HG03039 (cell line): ENCODE measurements at regions not wholly inside any gene's neighbourhood (a gene's known extent, or its start where the extent isn't known, plus 50 kb on each side); places are given as distances from the start of the nearest gene placed in this dataset.

Experiments used
- ATAC-seq: cut with Tn5 transposase; IDR thresholded peaks from one replicate; pipeline ENCODE4 v1.9.1; 2021; ENCODE audit warnings: mild to moderate bottlenecking, moderate library complexity; ENCODE audit not compliant: unreplicated experiment

DNA sequence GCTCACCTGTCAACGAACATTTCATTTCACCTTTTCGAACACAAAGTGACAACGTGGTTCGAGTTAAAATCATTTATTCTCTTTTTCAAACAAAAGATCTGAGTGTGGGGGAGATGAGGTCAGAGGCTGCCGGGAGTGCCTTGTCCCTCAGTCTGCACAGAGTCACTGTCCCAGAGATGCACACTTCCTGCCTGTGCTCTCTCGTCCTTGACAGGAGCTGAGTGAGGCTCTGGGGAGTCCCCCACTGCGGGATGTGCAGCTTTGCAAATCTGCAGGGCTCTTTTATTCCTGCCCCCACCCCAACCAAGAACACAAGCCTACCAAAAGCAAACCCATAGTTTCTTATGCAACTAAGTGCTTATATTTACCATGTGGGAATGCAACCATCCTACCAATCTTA is 497.8 kb downstream of the EIPR1 start:
- peak; percentile 99 for ATAC-seq

GRCh38 chr2:2879071-2879470 is 498.5 kb downstream of the EIPR1 start:
- ATAC-seq, result no peak

DNA sequence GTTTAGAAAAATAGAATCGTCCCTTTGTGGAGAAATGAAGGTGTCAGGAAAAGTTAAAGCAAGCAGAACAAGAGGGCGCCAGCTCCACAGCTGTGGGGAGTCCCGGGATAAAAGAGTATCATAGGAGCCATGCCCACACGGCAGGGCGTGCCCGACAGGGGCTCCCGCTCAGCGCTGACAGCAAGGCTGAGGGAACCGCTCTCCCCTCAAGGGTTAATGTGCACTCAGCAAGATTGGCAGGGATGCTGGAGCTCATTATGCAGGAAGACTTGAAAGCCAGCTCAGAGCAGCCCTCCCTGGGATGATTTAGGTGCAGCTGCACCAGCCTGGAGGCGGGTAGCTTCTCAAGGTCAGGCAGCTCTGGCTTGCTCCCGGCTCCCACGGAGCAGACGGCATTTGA is 500.2 kb downstream of the EIPR1 start:
- ATAC-seq, result no peak

- no peak for ATAC-seq
These were observed 501.0 kb downstream of the EIPR1 start for GRCh38 chr2:2876331-2877221.

- ATAC-seq, result no peak
These were observed 501.8 kb downstream of the EIPR1 start for GRCh38 chr2:2875831-2876230.

DNA sequence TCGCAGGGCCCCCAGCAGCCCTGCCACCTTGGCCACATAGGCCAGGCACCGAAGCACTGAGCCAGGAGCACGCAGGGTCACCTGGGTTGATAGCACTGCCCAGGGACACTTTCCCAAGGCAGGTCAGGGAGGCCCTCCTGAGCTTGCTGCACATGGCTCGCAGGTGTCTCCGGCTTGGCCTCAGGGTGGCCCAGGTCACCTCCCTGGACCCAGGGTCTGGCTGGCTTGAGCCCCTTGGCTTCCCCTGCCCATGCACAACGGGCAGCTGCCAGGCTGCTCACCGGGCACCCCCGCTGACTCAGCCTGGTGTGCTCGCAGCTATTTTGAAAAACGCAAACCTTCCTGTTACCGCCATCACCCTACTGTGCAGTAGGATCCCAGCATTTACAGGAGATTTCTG is 502.3 kb downstream of the EIPR1 start:
- no peak for ATAC-seq

DNA sequence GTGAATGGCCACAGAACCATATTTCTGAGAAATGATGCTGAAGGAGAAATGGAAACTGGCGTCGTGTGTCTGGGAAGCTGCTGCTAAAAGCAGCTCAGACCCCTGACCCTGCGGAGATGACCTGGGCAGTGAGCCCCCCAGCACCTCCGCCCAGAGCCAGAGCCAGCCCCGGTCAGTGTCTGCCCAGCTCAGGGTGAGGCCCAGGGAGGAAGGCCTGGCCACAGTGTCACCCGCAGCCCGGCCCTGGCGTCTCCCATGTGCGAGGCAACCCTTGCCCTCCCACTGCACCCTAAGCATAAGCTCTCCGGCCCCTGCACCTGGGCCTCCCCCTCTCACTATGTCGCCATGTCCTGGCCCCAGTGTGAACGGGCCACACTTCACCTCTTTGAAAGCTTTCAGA is 502.8 kb downstream of the EIPR1 start:
- no peak for ATAC-seq

DNA sequence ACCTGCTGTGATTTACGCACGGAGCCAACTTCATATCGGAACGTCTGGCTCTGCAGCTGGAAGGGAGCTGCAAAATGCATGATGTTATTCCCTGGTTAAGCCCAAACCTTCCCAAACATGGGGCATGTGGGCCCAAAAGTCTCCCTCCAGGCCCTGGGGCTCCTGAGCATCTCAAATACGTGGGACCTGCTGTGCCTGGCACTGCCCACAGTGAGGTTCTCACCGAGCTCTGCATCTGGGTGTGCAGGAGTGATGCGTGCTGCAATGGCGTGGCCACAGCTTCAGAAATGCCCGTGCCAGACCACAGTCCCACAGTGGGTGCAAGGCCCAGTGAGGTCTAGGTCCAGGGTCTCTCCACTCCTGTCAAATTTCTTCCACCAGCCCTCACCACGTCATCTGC is 503.3 kb downstream of the EIPR1 start:
- ATAC-seq, result no peak

- ATAC-seq, result no peak
These were observed 504.2 kb downstream of the EIPR1 start for GRCh38 chr2:2873450-2873811.

- ATAC-seq, result no peak
These were observed 504.7 kb downstream of the EIPR1 start for GRCh38 chr2:2872713-2873449.

DNA sequence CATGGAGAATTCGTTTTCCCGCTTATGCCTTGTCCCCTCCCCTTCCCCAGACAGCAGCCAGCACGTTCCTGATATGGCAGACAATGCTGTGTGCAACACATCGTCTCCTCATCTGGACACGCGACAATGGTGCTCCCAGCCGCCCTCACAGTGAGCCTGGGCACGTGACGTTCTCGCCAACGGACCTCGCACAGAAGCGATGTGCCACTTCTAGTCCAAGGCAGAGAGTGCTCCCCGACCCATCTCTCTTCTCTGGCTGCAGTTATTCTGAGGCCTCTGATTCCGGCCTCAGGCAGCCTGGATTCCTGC is 505.4 kb downstream of the EIPR1 start:
- ATAC-seq, result no peak

GRCh38 chr2:2871480-2872308 is 505.9 kb downstream of the EIPR1 start:
- no peak for ATAC-seq

DNA sequence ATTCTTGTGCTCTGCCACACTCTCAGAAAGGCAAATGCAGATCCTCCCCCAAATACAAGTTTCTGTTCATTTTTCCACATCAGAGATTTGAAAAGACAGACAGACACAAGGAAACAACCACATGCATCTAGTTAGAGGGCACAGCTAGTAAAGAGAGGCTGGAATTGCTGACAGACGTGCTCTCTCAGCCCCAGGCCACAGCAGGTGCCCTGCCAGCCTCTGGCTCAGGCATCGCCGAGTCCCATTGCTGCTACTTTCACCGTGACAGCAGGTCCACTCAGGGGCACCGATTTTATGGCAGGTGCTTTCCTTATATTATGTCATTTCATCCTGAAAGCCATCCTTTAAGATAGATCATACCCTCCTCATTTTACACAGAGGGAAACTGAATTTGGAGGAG is 507.5 kb downstream of the EIPR1 start:
- ATAC-seq, result no peak

GRCh38 chr2:2869553-2869952 is 508.1 kb downstream of the EIPR1 start:
- ATAC-seq, result no peak

GRCh38 chr2:2868085-2868484 is 509.5 kb downstream of the EIPR1 start:
- no peak for ATAC-seq

GRCh38 chr2:2867397-2867979 is 510.1 kb downstream of the EIPR1 start:
- ATAC-seq, result no peak

GRCh38 chr2:2866459-2866858 is 511.2 kb downstream of the EIPR1 start:
- no peak for ATAC-seq

- ATAC-seq, result no peak
These were observed 515.2 kb downstream of the EIPR1 start for GRCh38 chr2:2862386-2862785.

DNA sequence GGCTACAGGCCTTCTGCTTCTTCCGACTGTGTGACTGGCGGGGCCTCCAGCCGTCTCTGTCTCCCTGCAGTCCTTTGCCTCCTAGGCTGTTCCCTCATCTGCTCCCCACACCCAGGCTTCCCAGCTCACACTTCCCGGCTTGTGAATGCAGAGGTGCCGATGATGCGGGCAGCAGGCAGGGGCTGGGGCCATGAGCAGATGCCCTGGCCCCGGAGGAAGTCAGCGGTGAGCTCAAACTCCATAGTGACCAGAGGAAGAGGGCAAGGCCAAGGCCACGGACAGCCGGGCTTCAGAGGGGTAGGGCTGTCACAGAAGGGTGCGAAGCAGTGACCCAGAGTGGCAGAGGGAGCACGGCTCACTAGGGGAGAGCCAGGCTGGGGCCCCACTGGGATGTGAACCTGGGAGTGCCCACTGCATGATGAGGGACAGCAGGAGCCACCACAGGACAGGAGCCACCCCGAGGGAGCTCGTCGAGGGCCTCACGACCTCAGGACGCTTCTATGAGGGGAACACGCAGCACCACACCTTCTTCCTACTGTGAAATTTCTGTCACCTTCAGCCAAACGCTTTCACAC is 515.9 kb downstream of the EIPR1 start:
- ATAC-seq, result no peak

DNA sequence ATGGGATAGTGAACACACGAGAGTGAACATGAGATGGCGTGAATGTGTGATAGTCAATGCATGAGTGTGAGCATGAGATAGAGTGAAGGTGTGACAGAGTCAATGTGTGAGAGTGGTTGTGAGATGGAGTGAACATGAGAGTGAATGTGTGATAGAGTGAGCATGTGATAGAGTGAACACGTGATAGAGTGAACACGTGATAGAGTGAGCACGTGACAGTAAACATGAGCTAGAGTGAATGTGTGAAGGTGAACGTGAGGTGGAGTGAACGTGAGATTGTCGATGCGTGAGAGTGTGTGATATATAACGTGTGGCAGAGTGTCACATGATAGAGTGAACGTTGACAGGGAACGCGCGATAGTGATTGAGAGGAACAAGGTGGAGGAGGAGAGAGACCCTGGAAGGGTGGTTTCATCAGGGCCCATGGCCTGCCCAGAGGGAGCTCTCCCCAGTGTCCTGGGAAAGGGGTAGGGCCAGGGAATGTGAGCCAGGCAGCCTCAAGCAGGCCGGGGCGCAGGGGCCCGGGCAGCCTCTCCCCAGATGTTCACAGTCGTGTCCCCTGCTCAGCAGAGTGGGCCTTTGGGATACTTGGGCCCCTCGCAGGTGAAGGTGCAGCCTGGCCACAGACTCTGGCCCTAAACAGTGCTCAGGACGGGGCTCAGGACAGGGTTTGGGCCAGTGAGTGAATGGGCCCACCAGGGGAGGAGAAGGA is 516.9 kb downstream of the EIPR1 start:
- no peak for ATAC-seq
